ENCODE measurements at regions not wholly inside any gene's neighbourhood (a gene's known extent, or its start where the extent isn't known, plus 50 kb on each side); places are given as distances from the start of the nearest gene placed in this dataset.

- intact Hi-C loops (cut with DNase I; ENCODE audit: low total_unique reads): no loop called here
- Histone ChIP-seq H3K27ac (no peak overlapping the region), H3K27me3 (no peaks in the 10 kb centered on the region), H3K4me1 (no peaks in the 10 kb centered on the region), H3K9me3 (no peaks in the 10 kb centered on the region), H3K36me3 (no peaks in the 10 kb centered on the region), H3K4me3 (no peak overlapping the region)
- DNase-seq: no peak
- TF ChIP-seq CTCF (IDR thresholded peaks at IDR 0.05): no peak
These were observed 342.1 kb downstream of the NR2F2 start for GRCh38 chr15:96672629-96673028.

- no peak for TF ChIP-seq CTCF (IDR thresholded peaks at IDR 0.05)
These were observed 347.9 kb downstream of the NR2F2 start for GRCh38 chr15:96678386-96678785.

DNA sequence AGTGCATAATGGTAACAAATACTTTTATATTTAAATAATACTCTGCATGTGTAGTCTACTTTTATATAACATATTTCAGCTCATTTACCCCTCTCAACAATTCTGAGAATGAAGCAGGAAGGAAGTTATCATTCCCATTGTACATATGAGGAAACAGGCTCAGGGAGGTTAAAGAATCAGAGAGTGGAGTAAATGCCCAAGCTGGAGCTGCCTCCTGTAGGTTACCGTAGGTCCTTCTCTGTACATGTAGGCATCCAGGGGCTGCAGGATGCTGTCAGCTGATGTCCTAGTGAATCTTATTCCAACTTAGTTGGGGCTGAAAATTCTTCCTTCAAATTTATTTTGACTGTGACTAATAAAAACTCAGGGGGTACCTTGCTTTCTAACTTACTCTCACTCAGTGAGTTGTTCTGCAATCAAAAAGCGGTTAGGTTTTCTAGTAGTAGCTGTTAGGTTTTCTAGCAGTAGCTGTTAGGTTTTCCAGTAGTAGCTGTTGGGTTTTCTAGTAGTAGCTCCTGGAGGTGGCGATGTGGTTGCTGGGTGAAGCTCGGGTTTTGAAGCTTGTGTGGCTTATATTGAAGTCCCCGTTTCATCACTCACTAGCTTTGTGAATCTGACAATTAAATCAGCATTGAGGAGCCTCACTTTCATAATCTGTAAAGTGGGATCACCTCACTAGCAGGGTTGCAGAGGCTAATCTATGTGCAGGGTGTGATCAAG lies 357.0 kb downstream of the NR2F2 start:
- intact Hi-C loops (cut with DNase I; ENCODE audit: low total_unique reads): no loop called here

More at GRCh38 chr15:96678386-96678785, 347.9 kb downstream of the NR2F2 start:
- H3K4me3 ChIP-seq: no peak overlapping the region
- no peak overlapping the region for H3K27ac ChIP-seq
- H3K27me3 ChIP-seq: no peaks in the 10 kb centered on the region
- H3K9me3 ChIP-seq: no peaks in the 10 kb centered on the region
- H3K36me3 ChIP-seq: no peaks in the 10 kb centered on the region
- no peak for DNase-seq
- intact Hi-C loops (cut with DNase I; ENCODE audit: low total_unique reads): no loop called here
- no peaks in the 10 kb centered on the region for H3K4me1 ChIP-seq

GRCh38 chr15:96690733-96691132 lies 360.2 kb downstream of the NR2F2 start:
- no peak for DNase-seq
- no peaks in the 10 kb centered on the region for H3K9me3 ChIP-seq
- no peaks in the 10 kb centered on the region for H3K4me1 ChIP-seq
- no peaks in the 10 kb centered on the region for H3K36me3 ChIP-seq
- intact Hi-C loops (cut with DNase I; ENCODE audit: low total_unique reads): no loop called here
- TF ChIP-seq CTCF (IDR thresholded peaks at IDR 0.05): no peak
- H3K27me3 ChIP-seq: no peaks in the 10 kb centered on the region
- no peak overlapping the region for H3K27ac ChIP-seq
- no peak overlapping the region for H3K4me3 ChIP-seq

More for the DNA sequence above, 357.0 kb downstream of the NR2F2 start:
- H3K9me3 ChIP-seq: no peaks in the 10 kb centered on the region
- no peaks in the 10 kb centered on the region for H3K36me3 ChIP-seq
- DNase-seq: no peak
- TF ChIP-seq CTCF (IDR thresholded peaks at IDR 0.05): no peak
- no peaks in the 10 kb centered on the region for H3K27me3 ChIP-seq
- no peak overlapping the region for H3K27ac ChIP-seq
- no peaks in the 10 kb centered on the region for H3K4me1 ChIP-seq
- no peak overlapping the region for H3K4me3 ChIP-seq

DNA sequence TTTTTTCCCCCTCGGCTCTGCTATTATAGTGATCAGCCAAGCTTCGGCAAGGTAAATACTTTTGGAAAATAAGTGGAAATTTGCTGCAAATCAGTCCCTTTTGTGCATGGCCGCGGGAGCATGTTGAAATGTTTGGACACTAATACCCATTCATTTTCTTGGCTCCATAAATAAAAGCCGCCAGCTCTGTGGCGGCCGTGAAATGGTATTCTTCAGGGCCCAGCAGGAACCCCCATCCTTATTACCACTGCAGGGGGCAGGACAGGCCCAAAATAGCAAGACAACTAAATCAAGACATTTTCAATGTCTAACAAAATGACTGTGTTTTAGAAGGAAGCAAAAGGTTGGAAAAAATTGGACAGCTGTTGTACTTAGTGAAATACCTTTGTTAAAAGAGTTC lies 362.3 kb downstream of the NR2F2 start:
- Histone ChIP-seq H3K4me1 (no peaks in the 10 kb centered on the region), H3K9me3 (no peaks in the 10 kb centered on the region), H3K27ac (no peak overlapping the region), H3K27me3 (no peaks in the 10 kb centered on the region), H3K4me3 (no peak overlapping the region), H3K36me3 (no peaks in the 10 kb centered on the region)
- TF ChIP-seq CTCF (IDR thresholded peaks at IDR 0.05): no peak
- DNase-seq: no peak
- intact Hi-C loops (cut with DNase I; ENCODE audit: low total_unique reads): no loop called here

GRCh38 chr15:96693515-96693914 lies 363.0 kb downstream of the NR2F2 start:
- intact Hi-C loops (cut with DNase I; ENCODE audit: low total_unique reads): no loop called here

More at GRCh38 chr15:96693515-96693914, 363.0 kb downstream of the NR2F2 start:
- Histone ChIP-seq H3K9me3 (no peaks in the 10 kb centered on the region), H3K27ac (no peak overlapping the region), H3K27me3 (no peaks in the 10 kb centered on the region), H3K4me3 (no peak overlapping the region), H3K36me3 (no peaks in the 10 kb centered on the region), H3K4me1 (no peaks in the 10 kb centered on the region)
- DNase-seq: no peak
- TF ChIP-seq CTCF (IDR thresholded peaks at IDR 0.05): no peak

Data from tibial artery (tissue), 4 donors.